Mesenchymal stem cell (in vitro differentiated cells and primary cell): ENCODE measurements at regions not wholly inside any gene's neighbourhood (a gene's known extent, or its start where the extent isn't known, plus 50 kb on each side); places are given as distances from the start of the nearest gene placed in this dataset.

Experiments used
- DNase-seq: peaks from one replicate; pipeline ENCODE4 v3.0.0-alpha.2; 2013
- H2AFZ ChIP-seq: one replicate; pipeline ENCODE4 v1.6.1; 2013; ENCODE audit warnings: low read depth, mild to moderate bottlenecking, control low read depth, inconsistent platforms, low read length, moderate library complexity
- H2AK5ac ChIP-seq: 2 replicates; pipeline ENCODE4 v1.6.1; 2013; ENCODE audit warnings: low read length, moderate library complexity, mild to moderate bottlenecking, inconsistent platforms; ENCODE audit not compliant: severe bottlenecking
- H2BK120ac ChIP-seq: one replicate; pipeline ENCODE4 v1.6.1; 2013; ENCODE audit warnings: low read depth, mild to moderate bottlenecking, inconsistent platforms, low read length, moderate library complexity
- H2BK12ac ChIP-seq, 2 experiments: one replicate each; pipeline ENCODE4 v1.6.1; 2013; ENCODE audit warnings: inconsistent platforms in 2 of 2, low read length in 2 of 2, mild to moderate bottlenecking in 2 of 2, moderate library complexity in 2 of 2, control low read depth in 1 of 2
- H2BK15ac ChIP-seq: one replicate; pipeline ENCODE4 v1.6.1; 2013; ENCODE audit warnings: mild to moderate bottlenecking, low read depth, inconsistent platforms; ENCODE audit not compliant: poor library complexity, severe bottlenecking
- H2BK5ac ChIP-seq: 2 replicates; pipeline ENCODE4 v1.6.1; 2013; ENCODE audit warnings: low read depth, mild to moderate bottlenecking, low read length, control low read depth, inconsistent platforms; ENCODE audit not compliant: poor library complexity, severe bottlenecking
- H3K14ac ChIP-seq, 2 experiments: one replicate each; pipeline ENCODE4 v1.6.1; 2013; ENCODE audit warnings: inconsistent platforms in 2 of 2, low read length in 2 of 2, control low read depth in 1 of 2, mild to moderate bottlenecking in 1 of 2, moderate library complexity in 1 of 2
- H3K18ac ChIP-seq, 2 experiments: one replicate each; pipeline ENCODE4 v1.6.1; 2013; ENCODE audit warnings: inconsistent platforms in 2 of 2, low read length in 2 of 2, control low read depth in 1 of 2, low read depth in 1 of 2, mild to moderate bottlenecking in 1 of 2
- H3K23ac ChIP-seq, 2 experiments: one replicate each; pipeline ENCODE4 v1.6.1; 2013; ENCODE audit warnings: inconsistent platforms in 2 of 2, low read length in 2 of 2, mild to moderate bottlenecking in 2 of 2, moderate library complexity in 2 of 2, control low read depth in 1 of 2
- H3K27ac ChIP-seq: 2 replicates; pipeline ENCODE4 v1.5.1; 2013; ENCODE audit warnings: mild to moderate bottlenecking, moderate library complexity, low read length, control low read depth, inconsistent platforms; ENCODE audit not compliant: poor library complexity, severe bottlenecking
- H3K27me3 ChIP-seq, 2 experiments: 2 replicates each; pipeline versions ENCODE4 v1.6.1 to v1.7.0; 2013; ENCODE audit warnings: low read length in 2 of 2, mild to moderate bottlenecking in 2 of 2, moderate library complexity in 2 of 2, control low read depth in 1 of 2, inconsistent platforms in 1 of 2; ENCODE audit not compliant: control insufficient read depth in 1 of 2, insufficient read depth in 1 of 2
- H3K36me3 ChIP-seq, 2 experiments: 2 replicates each; pipeline versions ENCODE4 v1.6.1 to v1.7.0; 2013; ENCODE audit warnings: low read length in 2 of 2, control low read depth in 1 of 2, inconsistent platforms in 1 of 2, low read depth in 1 of 2, mild to moderate bottlenecking in 1 of 2; ENCODE audit not compliant: insufficient read depth in 2 of 2, control insufficient read depth in 1 of 2
- H3K4ac ChIP-seq, 2 experiments: one replicate each; pipeline ENCODE4 v1.6.1; 2013; ENCODE audit warnings: inconsistent platforms in 2 of 2, low read length in 2 of 2, mild to moderate bottlenecking in 2 of 2, moderate library complexity in 2 of 2, control low read depth in 1 of 2, low read depth in 1 of 2
- H3K4me1 ChIP-seq: 2 replicates; pipeline ENCODE4 v1.6.1; 2013; ENCODE audit warnings: low read depth, low read length, control low read depth; ENCODE audit not compliant: control insufficient read depth, insufficient read depth
- H3K4me2 ChIP-seq: 2 replicates; pipeline ENCODE4 v1.6.1; 2013; ENCODE audit warnings: low read length, mild to moderate bottlenecking, inconsistent platforms; ENCODE audit not compliant: poor library complexity, severe bottlenecking
- H3K4me3 ChIP-seq, 2 experiments: 2 replicates each; pipeline versions ENCODE4 v1.5.1 to v1.7.0; 2013; ENCODE audit warnings: low read length in 2 of 2, mild to moderate bottlenecking in 2 of 2, control low read depth in 1 of 2, low read depth in 1 of 2; ENCODE audit not compliant: insufficient read depth in 1 of 2
- H3K79me1 ChIP-seq: replicated peaks from 2 replicates; pipeline ENCODE4 v1.6.1; 2013; ENCODE audit warnings: mild to moderate bottlenecking, control low read depth, low read length, inconsistent platforms; ENCODE audit not compliant: poor library complexity, severe bottlenecking
- H3K9ac ChIP-seq: 2 replicates; pipeline ENCODE4 v1.7.0; 2013; ENCODE audit warnings: mild to moderate bottlenecking, low read length, moderate library complexity
- H3K9me3 ChIP-seq: 2 replicates; pipeline ENCODE4 v1.7.0; 2013; ENCODE audit warnings: mild to moderate bottlenecking, low read length; ENCODE audit not compliant: control insufficient read depth
- H4K8ac ChIP-seq: one replicate; pipeline ENCODE4 v1.6.1; 2013; ENCODE audit warnings: inconsistent platforms, mild to moderate bottlenecking, low read length, moderate library complexity
- H4K91ac ChIP-seq: one replicate; pipeline ENCODE4 v1.6.1; 2013; ENCODE audit warnings: mild to moderate bottlenecking, low read length, inconsistent platforms
- WGBS: methylation state at CpG from one replicate; pipeline ENCODE4 v1.1.7; 2013; ENCODE audit warnings: mixed read lengths; 5-methylcytosine and 5-hydroxymethylcytosine counted together

DNA sequence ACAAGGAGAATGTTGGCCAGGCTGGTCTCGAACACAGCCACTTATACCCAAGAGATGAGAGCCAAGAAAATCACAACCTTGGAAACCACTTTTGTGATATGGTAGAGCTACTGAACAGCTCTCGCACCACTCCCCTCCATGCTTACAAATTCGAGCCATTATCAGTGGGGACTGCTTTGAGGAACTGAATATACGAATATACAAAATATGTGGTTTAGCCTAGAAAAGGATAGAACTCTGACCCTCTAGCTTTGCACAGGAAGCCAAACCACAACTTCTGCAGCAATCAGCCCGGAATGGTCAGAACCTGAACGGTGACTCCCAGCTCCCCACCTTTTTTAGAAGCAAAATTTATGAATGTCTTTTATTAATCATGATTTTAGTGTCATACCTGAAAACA lies 129.8 kb upstream of the TMEM132C start:
- Histone ChIP-seq H3K18ac (no peak overlapping the region), H3K9ac (no peak overlapping the region), H3K4me1 (no peaks in the 10 kb centered on the region), H3K9me3 (no peaks in the 10 kb centered on the region), H3K79me1 (no peaks in the 10 kb centered on the region), H3K27ac (no peak overlapping the region), H2BK5ac (no peak overlapping the region), H3K23ac (no peak overlapping the region), H3K36me3 (no peaks in the 10 kb centered on the region), H3K27me3 (no peaks in the 10 kb centered on the region), H3K4ac (no peak overlapping the region), H4K91ac (no peak overlapping the region), H2BK12ac (no peak overlapping the region), H4K8ac (no peak overlapping the region), H2AK5ac (no peak overlapping the region), H2BK120ac (no peak overlapping the region), H2BK15ac (no peak overlapping the region), H3K14ac (no peak overlapping the region), H2AFZ (no peak overlapping the region), H3K4me3 (no peak overlapping the region), H3K4me2 (no peak overlapping the region)
- WGBS = 51% methylated on average over 2 of the region's 6 CpGs
- no peak for DNase-seq

DNA sequence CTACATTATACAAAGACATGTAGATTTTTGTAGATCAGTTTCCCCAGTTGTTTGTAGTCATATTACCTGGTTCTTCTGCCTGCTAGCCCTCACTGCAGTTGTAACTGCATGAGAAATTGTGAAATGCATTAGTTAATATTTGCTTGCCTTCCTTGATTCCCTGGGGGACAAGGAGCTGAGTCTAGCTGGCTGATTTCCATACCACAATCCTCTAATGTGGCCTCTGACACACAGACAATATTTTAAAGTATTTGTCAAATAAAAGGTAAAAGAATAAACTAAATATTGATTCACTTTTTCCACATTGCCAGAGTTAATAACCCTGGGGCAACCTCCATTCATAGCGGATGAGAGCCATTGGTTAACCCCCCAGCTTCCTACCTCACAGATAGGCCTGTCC lies 128.8 kb upstream of the TMEM132C start:
- H3K4me2 ChIP-seq = no peak overlapping the region
- no peak overlapping the region for H4K8ac ChIP-seq
- no peaks in the 10 kb centered on the region for H3K36me3 ChIP-seq
- H2AFZ ChIP-seq = no peak overlapping the region
- H3K9ac ChIP-seq = no peak overlapping the region
- H3K4ac ChIP-seq = no peak overlapping the region
- H3K9me3 ChIP-seq = no peaks in the 10 kb centered on the region
- no peak overlapping the region for H4K91ac ChIP-seq
- no peak overlapping the region for H2BK5ac ChIP-seq
- no peaks in the 10 kb centered on the region for H3K4me1 ChIP-seq
- no peak overlapping the region for H2BK15ac ChIP-seq
- no peaks in the 10 kb centered on the region for H3K27me3 ChIP-seq
- no peak overlapping the region for H2AK5ac ChIP-seq
- DNase-seq = no peak
- no peak overlapping the region for H2BK12ac ChIP-seq
- no peak overlapping the region for H3K18ac ChIP-seq
- H3K27ac ChIP-seq = no peak overlapping the region
- no peak overlapping the region for H3K23ac ChIP-seq
- 83% methylated on average over 1 of the region's 1 CpG for WGBS
- no peak overlapping the region for H2BK120ac ChIP-seq
- no peaks in the 10 kb centered on the region for H3K79me1 ChIP-seq
- no peak overlapping the region for H3K4me3 ChIP-seq
- H3K14ac ChIP-seq = no peak overlapping the region

DNA sequence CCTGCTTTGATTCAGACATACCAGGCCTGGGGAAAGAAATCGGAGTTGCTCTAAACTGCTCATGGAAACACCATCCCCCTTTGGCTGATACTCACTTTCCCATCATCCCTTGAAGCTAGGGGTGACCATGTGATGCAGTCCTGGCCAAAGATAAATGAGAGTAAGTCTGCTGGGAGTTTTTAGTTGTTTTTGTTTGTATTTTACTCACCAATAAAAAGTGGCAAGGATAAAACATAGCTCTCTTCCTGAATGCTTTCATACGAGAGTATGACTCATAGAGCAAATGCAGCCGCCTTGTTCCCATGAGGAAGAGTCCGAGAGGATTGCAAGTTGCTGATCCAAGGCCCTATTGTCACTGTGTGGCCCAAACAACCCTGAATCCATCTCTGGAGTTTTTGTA lies 126.4 kb upstream of the TMEM132C start:
- Histone ChIP-seq H3K23ac (no peak overlapping the region), H3K36me3 (no peaks in the 10 kb centered on the region)

DNA sequence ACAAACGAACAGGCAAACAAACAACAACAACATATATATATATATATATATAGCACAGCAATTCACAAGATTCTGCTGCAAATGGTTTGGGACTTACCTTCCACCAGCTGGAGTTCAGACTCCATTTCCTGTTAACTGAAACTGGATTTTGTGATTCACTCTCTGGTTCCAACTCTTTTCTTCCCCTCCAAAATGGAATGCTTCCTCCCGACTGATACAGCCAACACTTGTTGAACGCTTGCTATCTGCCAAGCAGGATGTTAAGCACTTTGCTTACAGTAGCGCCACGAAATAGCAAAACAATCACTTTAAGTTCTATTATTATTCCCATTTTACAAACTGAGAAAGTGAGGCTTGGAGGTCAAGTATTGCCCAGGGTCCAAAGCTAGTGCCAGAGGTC lies 116.0 kb upstream of the TMEM132C start:
- Histone ChIP-seq H3K4me2 (no peak overlapping the region), H3K4ac (no peak overlapping the region), H3K14ac (no peak overlapping the region), H3K36me3 (no peaks in the 10 kb centered on the region), H3K9me3 (no peaks in the 10 kb centered on the region), H3K23ac (no peak overlapping the region), H3K79me1 (no peaks in the 10 kb centered on the region), H2BK12ac (no peak overlapping the region), H2BK15ac (no peak overlapping the region), H3K27me3 (no peaks in the 10 kb centered on the region), H3K18ac (no peak overlapping the region), H2AK5ac (no peak overlapping the region), H3K27ac (no peak overlapping the region), H2AFZ (no peak overlapping the region), H2BK5ac (no peak overlapping the region), H2BK120ac (no peak overlapping the region), H3K4me1 (no peaks in the 10 kb centered on the region), H3K4me3 (no peak overlapping the region), H4K8ac (no peak overlapping the region), H4K91ac (no peak overlapping the region), H3K9ac (no peak overlapping the region)
- 82% methylated on average over 4 of the region's 5 CpGs for WGBS
- DNase-seq = no peak

More for the DNA sequence above, 126.4 kb upstream of the TMEM132C start:
- H3K9me3 ChIP-seq = no peaks in the 10 kb centered on the region
- H2BK5ac ChIP-seq = no peak overlapping the region
- no peak overlapping the region for H2BK15ac ChIP-seq
- H3K4me2 ChIP-seq = no peak overlapping the region
- H3K9ac ChIP-seq = no peak overlapping the region
- no peak overlapping the region for H3K18ac ChIP-seq
- no peak overlapping the region for H2AK5ac ChIP-seq
- H3K14ac ChIP-seq = no peak overlapping the region
- H2BK120ac ChIP-seq = no peak overlapping the region
- H3K27me3 ChIP-seq = no peaks in the 10 kb centered on the region
- 31% methylated on average over 4 of the region's 4 CpGs for WGBS
- no peak overlapping the region for H2AFZ ChIP-seq
- H4K8ac ChIP-seq = no peak overlapping the region
- no peak overlapping the region for H3K27ac ChIP-seq
- H2BK12ac ChIP-seq = no peak overlapping the region
- no peaks in the 10 kb centered on the region for H3K4me1 ChIP-seq
- H3K79me1 ChIP-seq = no peaks in the 10 kb centered on the region
- DNase-seq = peak; percentile 16
- no peak overlapping the region for H3K4ac ChIP-seq
- H4K91ac ChIP-seq = no peak overlapping the region
- H3K4me3 ChIP-seq = no peak overlapping the region
